Fibroblast of skin of left quadriceps (primary cell): ENCODE measurements at regions not wholly inside any gene's neighbourhood (a gene's known extent, or its start where the extent isn't known, plus 50 kb on each side); places are given as distances from the start of the nearest gene placed in this dataset.

Experiments
- DNase-seq, 2 experiments: peaks; one replicate each; pipeline ENCODE4 v3.0.0-alpha.2; 2013; ENCODE audit warnings: low read depth in 2 of 2

GRCh38 chr2:7800031-7800430 lies 881.8 kb upstream of the ID2 start:
- no peak for DNase-seq

GRCh38 chr2:7801212-7801611 lies 880.6 kb upstream of the ID2 start:
- no peak for DNase-seq

- no peak for DNase-seq
Observed at GRCh38 chr2:7803515-7803914, 878.3 kb upstream of the ID2 start.

- DNase-seq, result no peak
Observed at GRCh38 chr2:7809640-7810039, 872.2 kb upstream of the ID2 start.

- DNase-seq, result no peak
Observed at GRCh38 chr2:7811073-7811472, 870.8 kb upstream of the ID2 start.

GRCh38 chr2:7812231-7812995 lies 869.4 kb upstream of the ID2 start:
- DNase-seq, result peak; percentile 62 to 66

- DNase-seq, result no peak
Observed at GRCh38 chr2:7813541-7814292, 868.1 kb upstream of the ID2 start.

GRCh38 chr2:7815726-7816125 lies 866.1 kb upstream of the ID2 start:
- no peak for DNase-seq

GRCh38 chr2:7816233-7816632 lies 865.6 kb upstream of the ID2 start:
- DNase-seq, result no peak

GRCh38 chr2:7816944-7817343 lies 864.9 kb upstream of the ID2 start:
- no peak for DNase-seq

GRCh38 chr2:7819316-7819715 lies 862.5 kb upstream of the ID2 start:
- no peak for DNase-seq

- no peak for DNase-seq
Observed at GRCh38 chr2:7819850-7820249, 862.0 kb upstream of the ID2 start.

GRCh38 chr2:7824211-7824610 lies 857.6 kb upstream of the ID2 start:
- no peak for DNase-seq

- no peak for DNase-seq
Observed at GRCh38 chr2:7825591-7826312, 856.1 kb upstream of the ID2 start.

- DNase-seq, result no peak
Observed at GRCh38 chr2:7826656-7827055, 855.2 kb upstream of the ID2 start.

GRCh38 chr2:7829241-7829640 lies 852.6 kb upstream of the ID2 start:
- no peak for DNase-seq

- DNase-seq, result no peak
Observed at GRCh38 chr2:7830616-7831015, 851.2 kb upstream of the ID2 start.

- DNase-seq, result no peak
Observed at GRCh38 chr2:7835151-7835550, 846.7 kb upstream of the ID2 start.

- no peak for DNase-seq
Observed at GRCh38 chr2:7835693-7836680, 845.9 kb upstream of the ID2 start.

- no peak for DNase-seq
Observed at GRCh38 chr2:7837237-7837760, 844.6 kb upstream of the ID2 start.

GRCh38 chr2:7838669-7839068 lies 843.2 kb upstream of the ID2 start:
- no peak for DNase-seq
